HL-60 (cell line): ENCODE measurements at regions not wholly inside any gene's neighbourhood (a gene's known extent, or its start where the extent isn't known, plus 50 kb on each side); places are given as distances from the start of the nearest gene placed in this dataset.

Source experiments
- DNase-seq, 2 experiments: peaks; one replicate each; pipeline ENCODE4 v3.0.0-alpha.2; 2010 to 2020; ENCODE audit warnings: low read depth in 1 of 2, low spot score in 1 of 2
- H3K27ac ChIP-seq: fragments of 250-450 bp; sonication (Bioruptor Pico); replicated peaks from 2 replicates; pipeline ENCODE4 v1.5.1; 2020; ENCODE audit warnings: mild to moderate bottlenecking, moderate library complexity
- H3K27me3 ChIP-seq: fragments of 250-450 bp; sonication (Bioruptor Pico); 2 replicates; pipeline ENCODE4 v1.5.1; 2021; ENCODE audit warnings: mild to moderate bottlenecking, moderate library complexity; ENCODE audit not compliant: insufficient read depth, poor library complexity, severe bottlenecking
- H3K4me3 ChIP-seq: replicated peaks from 2 replicates; pipeline ENCODE4 v1.5.1; 2011; ENCODE audit warnings: mild to moderate bottlenecking, control low read depth, low read length; ENCODE audit not compliant: insufficient read depth
- GABPA ChIP-seq: IDR thresholded peaks from 2 replicates; pipeline ENCODE4 v1.6.1; 2012; ENCODE audit warnings: low read depth
- POLR2AphosphoS5 ChIP-seq: IDR thresholded peaks from 2 replicates; pipeline ENCODE4 v1.6.1; 2012; ENCODE audit warnings: low read depth
- SPI1 ChIP-seq: IDR thresholded peaks from 2 replicates; pipeline ENCODE4 v1.6.1; 2012; ENCODE audit warnings: low read depth, mild to moderate bottlenecking, borderline replicate concordance
- TF ChIP-seq, protein P1 (sequence below): IDR thresholded peaks from 2 replicates; pipeline ENCODE4 v1.6.1; 2012; ENCODE audit warnings: low read depth; ENCODE audit not compliant: insufficient replicate concordance
- TF ChIP-seq, protein P2 (sequence below): IDR thresholded peaks from one replicate; pipeline ENCODE4 v1.5.1; 2011; ENCODE audit warnings: low read length, control low read depth, inconsistent platforms; ENCODE audit not compliant: insufficient read depth

DNA sequence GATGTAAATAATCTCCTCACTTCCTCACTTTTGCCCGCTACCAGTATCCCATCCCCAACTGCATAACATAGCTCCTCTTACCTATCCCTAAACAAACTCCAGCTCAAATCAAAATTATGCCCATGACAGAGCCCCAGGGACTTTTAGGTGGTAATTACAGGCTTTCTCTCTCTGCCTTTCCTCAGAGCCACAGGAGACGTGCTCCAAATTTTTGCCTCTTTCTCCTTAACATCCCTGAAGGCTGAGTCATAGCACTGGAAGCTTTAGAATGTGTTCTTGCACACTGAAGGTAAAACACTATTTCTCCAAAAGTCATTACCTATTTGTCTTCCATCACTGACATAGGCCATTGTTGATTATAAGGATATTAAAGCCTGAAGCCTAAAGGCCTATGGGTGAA lies 263.5 kb upstream of the PLD5 start:
- TF ChIP-seq POLR2AphosphoS5 (no peak), SPI1 (no peak), GABPA (no peak)
- TF ChIP-seq, protein P1, sequence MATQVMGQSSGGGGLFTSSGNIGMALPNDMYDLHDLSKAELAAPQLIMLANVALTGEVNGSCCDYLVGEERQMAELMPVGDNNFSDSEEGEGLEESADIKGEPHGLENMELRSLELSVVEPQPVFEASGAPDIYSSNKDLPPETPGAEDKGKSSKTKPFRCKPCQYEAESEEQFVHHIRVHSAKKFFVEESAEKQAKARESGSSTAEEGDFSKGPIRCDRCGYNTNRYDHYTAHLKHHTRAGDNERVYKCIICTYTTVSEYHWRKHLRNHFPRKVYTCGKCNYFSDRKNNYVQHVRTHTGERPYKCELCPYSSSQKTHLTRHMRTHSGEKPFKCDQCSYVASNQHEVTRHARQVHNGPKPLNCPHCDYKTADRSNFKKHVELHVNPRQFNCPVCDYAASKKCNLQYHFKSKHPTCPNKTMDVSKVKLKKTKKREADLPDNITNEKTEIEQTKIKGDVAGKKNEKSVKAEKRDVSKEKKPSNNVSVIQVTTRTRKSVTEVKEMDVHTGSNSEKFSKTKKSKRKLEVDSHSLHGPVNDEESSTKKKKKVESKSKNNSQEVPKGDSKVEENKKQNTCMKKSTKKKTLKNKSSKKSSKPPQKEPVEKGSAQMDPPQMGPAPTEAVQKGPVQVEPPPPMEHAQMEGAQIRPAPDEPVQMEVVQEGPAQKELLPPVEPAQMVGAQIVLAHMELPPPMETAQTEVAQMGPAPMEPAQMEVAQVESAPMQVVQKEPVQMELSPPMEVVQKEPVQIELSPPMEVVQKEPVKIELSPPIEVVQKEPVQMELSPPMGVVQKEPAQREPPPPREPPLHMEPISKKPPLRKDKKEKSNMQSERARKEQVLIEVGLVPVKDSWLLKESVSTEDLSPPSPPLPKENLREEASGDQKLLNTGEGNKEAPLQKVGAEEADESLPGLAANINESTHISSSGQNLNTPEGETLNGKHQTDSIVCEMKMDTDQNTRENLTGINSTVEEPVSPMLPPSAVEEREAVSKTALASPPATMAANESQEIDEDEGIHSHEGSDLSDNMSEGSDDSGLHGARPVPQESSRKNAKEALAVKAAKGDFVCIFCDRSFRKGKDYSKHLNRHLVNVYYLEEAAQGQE = no peak

DNA sequence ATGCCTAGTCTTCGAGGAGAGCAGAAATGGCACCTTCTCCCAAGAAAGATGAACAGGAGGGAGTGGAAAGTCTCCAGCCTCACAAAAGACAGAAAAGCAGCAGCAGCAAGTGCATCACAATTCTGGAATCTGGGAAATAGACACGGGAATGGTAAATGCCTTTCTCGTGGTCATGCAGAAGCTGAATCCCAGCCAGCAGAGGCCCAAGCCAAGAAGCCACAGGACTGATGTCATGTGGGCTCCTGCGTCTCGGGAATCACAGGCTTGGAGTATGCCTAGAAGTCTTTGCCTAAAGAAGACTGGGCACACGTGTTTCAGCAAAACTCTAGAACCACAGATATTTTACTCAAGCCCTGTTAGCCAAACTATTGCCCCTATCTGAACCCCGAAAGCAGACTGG lies 260.3 kb upstream of the PLD5 start:
- no peak for DNase-seq
- H3K27me3 ChIP-seq = no peaks in the 10 kb centered on the region
- no peak overlapping the region for H3K4me3 ChIP-seq
- TF ChIP-seq SPI1 (no peak), GABPA (no peak), POLR2AphosphoS5 (no peak)
- TF ChIP-seq, protein P2, sequence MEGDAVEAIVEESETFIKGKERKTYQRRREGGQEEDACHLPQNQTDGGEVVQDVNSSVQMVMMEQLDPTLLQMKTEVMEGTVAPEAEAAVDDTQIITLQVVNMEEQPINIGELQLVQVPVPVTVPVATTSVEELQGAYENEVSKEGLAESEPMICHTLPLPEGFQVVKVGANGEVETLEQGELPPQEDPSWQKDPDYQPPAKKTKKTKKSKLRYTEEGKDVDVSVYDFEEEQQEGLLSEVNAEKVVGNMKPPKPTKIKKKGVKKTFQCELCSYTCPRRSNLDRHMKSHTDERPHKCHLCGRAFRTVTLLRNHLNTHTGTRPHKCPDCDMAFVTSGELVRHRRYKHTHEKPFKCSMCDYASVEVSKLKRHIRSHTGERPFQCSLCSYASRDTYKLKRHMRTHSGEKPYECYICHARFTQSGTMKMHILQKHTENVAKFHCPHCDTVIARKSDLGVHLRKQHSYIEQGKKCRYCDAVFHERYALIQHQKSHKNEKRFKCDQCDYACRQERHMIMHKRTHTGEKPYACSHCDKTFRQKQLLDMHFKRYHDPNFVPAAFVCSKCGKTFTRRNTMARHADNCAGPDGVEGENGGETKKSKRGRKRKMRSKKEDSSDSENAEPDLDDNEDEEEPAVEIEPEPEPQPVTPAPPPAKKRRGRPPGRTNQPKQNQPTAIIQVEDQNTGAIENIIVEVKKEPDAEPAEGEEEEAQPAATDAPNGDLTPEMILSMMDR = no peak
- TF ChIP-seq, protein P1 = no peak
- H3K27ac ChIP-seq = no peak overlapping the region

More for the DNA sequence above, 263.5 kb upstream of the PLD5 start:
- H3K4me3 ChIP-seq = no peak overlapping the region
- no peak overlapping the region for H3K27ac ChIP-seq
- H3K27me3 ChIP-seq = no peaks in the 10 kb centered on the region
- DNase-seq = no peak

DNA sequence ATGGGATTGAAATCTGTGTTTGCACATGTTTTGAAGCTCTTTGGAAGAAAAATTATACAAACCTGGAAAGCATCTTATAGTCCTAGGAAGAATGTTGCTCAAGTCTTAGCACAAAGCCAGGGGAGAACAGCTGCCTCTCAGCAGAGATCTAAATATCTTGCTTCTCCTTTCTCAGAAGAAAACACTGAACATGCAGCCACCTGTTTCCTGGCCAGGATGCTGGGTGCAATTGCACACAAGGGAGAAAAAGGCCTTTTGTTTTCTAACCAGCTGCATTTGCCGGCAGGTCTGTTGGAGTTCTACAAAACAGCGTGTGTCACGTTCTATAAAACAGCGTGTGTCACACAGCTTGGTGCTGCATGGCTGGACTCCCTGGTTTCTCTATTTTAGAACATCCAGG lies 259.6 kb upstream of the PLD5 start:
- DNase-seq = no peak
- no peak overlapping the region for H3K27ac ChIP-seq

More for the DNA sequence above, 259.6 kb upstream of the PLD5 start:
- no peaks in the 10 kb centered on the region for H3K27me3 ChIP-seq
- H3K4me3 ChIP-seq = no peak overlapping the region
- TF ChIP-seq, protein P1 = no peak
- no peak for TF ChIP-seq POLR2AphosphoS5
- TF ChIP-seq, protein P2 = no peak
- no peak for TF ChIP-seq GABPA
- no peak for TF ChIP-seq SPI1
